HG03280 (cell line): ENCODE measurements at regions not wholly inside any gene's neighbourhood (a gene's known extent, or its start where the extent isn't known, plus 50 kb on each side); places are given as distances from the start of the nearest gene placed in this dataset.

Experiments
- ATAC-seq: cut with Tn5 transposase; IDR thresholded peaks from one replicate; pipeline ENCODE4 v1.9.1; 2021; ENCODE audit warnings: mild to moderate bottlenecking, moderate library complexity; ENCODE audit not compliant: unreplicated experiment

DNA sequence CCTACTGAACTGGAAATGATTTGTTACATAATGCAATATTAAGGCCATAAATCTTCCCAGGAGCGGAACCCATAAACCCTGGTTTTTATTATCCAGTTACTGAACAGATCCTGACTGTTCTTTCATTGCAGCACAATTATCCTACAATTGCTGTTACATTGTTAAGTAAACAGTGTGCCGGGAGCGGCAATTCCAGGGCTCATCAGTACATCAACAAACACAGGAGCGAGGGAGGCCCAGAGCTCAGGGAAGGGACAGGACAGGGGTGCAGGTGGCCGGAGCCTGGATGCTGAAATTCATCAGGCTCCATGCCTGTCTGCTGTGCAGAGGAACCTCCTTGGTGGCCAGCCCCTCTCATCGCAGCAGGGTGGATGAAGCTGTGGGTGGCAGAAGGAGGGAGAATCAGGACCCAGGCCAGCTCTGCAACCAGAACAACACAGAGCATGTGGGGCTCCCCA, 544.7 kb downstream of the NPHP4 start:
- ATAC-seq: no peak

DNA sequence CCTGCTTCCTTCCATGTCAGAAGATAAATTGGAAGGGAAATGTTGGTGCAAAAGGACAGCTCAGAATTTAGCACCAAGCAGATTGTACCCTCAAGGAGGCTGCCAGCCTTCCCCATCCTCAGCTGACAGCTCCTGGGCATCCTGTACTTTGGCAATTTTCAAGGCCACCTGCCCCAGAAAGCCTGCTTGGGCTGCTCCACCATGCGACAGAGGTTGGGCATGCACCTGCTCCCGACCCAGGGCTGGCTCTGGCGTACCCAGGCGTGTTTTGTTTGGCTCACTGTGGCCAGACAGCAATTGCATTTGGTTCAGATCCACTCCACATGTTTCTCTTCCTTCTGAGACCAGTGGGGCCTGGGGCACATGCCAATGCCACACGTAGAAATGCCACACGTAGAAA, 547.8 kb downstream of the NPHP4 start:
- ATAC-seq: no peak

DNA sequence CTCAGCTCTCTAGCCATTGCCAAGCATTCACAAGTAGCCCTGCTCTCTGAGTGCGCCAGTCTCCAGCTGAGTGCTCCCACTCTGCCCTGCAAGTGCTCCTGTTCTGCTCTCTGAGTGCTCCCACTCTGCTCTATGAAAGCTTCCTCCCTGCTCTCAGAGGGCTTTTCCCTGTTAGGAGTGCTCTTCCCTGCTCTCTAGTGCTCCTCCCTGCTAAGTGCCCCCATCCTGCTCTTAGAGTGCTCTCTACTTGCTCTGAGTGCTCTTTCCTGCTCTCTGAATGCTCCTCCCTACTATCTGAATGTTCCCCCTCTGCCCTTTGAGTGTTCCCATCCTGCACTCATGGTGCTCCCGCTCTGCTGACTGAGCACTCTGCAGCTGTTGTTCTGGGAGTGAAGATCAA, 555.4 kb downstream of the NPHP4 start:
- ATAC-seq: no peak

DNA sequence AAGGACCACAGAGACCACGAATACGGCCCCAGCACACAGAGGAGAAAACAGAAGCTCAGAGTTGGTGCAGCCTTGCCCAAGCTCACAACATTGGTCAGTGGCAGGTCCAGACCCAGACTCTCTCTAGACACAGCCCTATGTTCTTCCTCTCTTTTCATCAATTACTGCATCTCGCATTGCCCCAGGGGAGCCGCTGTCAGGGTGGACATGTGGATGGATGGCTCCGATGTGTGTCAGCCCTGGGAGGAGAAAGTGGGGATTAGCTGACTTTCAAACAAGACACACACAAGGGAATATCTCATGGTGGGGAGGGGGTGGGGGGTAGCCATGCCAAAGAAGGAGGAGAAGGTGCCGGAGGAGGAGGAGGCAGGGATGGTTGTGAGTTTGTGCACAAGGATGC, 556.8 kb downstream of the NPHP4 start:
- ATAC-seq: no peak

DNA sequence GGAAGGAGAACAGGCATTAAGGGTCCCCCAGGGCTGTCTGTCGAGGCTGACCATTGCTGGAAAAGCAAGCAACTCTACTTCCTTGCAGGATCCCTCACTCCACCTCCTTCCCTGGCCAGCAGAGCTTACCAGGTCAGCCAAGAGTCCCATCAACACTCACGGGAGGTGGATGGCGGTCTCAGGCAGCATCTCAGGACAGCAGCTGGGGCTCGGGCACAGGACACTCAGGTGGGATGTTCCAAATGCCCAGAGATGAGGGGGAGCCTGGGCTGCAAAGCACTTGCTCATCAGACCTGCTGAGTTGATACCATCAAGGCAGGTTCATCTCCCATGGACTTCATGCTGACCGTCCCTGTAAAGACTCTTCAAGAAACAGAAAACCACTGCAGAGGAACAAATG, 559.8 kb downstream of the NPHP4 start:
- no peak for ATAC-seq

DNA sequence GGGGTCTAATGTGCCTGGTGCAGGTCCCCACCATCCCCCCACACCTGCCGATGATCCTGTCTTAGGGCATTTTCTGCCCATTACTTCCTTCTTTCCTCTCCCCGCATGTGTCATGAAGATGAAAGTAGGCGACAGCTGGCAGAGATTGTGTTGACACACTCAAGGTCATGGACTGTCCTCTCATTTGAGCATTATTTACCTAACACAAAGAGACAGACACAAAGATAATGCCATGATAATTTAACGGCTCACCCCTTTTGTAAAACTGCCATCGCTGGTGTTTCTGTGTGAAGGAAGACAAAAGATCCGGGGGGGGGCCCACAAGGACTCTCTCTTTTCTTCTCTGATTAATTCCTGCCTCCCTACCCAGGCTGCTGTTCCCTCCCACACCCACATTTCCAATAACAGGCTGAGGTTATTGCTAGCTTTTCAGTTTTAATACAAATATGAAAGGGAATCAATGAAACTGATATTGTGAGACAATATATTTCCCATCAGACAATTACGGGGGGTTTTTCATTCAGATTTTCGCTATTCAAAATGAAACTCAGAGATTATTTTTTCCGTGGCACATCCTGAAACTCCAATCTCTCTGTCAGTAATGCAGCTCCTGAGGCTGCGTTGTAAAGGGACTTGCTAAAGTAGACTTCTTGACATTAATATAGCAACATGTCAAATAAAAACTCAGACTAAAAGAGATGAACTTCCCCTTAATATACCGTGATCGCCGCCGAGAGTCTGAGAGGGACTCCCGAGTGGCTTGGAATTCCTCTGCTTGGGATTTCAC, 561.1 kb downstream of the NPHP4 start:
- no peak for ATAC-seq

DNA sequence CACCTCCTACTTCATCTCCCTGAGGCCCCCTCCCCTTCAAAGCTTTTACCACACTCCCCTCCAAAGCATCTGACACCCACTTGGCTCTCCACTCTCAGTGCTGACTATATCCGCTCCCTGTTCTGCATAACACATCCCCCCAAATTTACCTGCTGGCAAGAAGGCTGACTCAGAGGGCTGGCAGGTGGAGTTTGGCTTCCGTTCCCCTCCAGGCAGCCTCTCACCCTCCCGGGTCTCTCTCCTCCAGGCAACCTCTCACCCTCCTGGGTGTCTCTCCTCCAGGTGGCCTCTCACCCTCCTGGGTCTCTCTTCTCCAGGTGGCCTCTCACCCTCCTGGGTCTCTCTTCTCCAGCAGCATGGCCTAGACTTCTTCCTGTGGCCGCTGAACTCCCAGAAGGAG, 562.1 kb downstream of the NPHP4 start:
- no peak for ATAC-seq

DNA sequence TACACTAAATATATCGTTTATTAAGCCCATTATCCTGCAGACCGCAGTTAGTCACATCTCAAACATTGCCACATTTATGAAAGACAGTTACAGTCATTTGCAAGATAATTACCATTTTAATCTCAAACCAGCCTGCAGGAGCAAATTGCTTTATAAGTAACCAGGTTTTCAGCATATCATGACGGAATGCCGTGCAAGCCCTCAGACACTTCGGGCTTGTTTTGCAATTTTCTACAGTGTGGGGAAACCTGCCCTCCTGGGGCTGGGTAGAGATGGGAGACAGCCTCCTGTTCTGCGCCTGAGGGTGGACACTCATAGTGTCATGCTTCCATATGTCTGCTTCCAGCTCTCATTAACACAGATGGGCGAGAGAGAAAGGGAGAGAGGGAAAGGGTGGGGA, 563.9 kb downstream of the NPHP4 start:
- ATAC-seq: no peak

DNA sequence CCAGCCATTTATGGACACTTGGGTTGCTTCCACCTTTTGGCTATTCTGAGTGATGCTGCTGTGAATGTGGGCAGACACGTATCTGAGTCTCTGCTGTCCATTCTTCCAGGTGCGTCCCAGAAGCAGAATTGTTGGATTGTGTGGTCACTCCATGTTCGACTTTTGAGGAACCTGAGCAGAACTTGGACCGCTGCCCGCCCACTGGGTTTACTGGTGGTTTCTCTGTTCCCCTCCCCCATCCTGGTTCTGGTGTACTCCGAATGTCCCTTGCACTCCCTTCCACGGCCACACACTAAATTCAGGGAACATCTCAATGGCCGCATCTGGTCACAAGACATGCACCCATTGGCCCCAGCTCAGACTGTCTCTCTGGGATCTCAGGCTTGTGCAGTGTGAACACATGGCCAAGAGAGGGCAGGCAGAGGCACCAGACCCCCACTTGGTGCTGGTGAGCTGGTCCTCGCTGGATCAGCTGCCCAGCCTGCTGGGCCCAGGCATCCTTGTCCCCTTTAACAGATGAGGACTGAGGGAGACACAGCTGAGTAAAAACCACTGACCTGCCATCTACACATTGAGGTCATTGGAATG, 565.1 kb downstream of the NPHP4 start:
- ATAC-seq: no peak

DNA sequence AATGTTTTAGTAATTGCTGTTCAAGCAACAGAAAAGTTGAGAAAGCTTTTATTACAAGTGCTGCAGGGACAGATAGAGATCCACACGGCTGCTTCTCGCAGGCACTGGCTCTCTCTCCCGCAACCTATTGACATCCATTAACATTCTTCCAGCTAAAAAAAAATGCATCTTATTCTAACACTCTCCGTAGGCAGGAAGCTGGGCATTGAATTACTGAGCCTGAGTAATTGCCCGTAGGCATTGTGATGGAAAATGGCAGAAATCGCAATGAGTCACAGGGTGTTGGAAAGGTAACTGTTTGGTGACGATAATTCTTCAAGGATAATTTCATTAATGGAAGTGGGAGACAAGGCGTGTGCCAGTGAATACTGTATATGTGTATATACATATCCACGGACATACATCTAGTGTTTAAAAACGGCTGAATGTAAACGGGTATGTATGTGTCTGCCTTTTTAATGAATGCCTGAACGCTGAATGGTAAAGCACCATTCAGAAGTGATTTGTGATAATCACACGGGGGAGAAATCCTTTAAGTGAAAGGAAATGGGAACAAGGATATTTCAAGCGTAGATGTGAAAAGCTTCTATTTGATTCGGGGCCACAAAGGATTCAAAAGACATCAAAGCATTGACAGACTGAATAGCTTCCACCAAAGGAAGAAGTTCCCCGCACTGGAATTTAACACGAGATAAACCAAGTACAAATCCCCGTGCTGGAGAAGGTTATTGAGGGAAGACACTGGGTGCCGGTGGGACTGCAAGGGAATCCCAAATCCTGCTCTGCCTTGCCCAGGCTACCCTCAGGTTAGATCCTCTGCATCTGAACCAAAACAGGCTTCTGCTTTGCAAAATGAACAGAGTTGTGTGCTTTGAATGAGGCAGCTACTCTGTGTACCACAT, 567.2 kb downstream of the NPHP4 start:
- ATAC-seq: no peak

DNA sequence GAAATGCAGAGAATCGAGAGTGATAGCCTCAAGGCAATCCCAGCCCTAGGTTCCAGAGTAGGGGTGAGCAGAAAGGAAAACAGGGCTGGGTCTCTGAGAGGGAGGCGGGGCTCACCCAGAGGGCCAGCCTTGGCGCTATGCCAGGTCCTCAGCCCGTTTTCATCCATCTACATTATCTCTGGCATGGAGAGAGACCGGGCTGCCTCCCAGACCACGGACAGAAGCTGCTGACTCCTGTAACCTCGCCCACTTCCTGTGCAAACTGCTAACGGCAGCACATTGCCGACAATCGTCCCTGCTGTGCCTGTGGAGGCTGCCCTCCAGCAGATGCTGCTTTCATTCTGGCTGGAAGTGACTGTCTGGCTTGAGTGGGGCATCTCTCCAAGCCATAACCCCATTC, 569.1 kb downstream of the NPHP4 start:
- no peak for ATAC-seq

DNA sequence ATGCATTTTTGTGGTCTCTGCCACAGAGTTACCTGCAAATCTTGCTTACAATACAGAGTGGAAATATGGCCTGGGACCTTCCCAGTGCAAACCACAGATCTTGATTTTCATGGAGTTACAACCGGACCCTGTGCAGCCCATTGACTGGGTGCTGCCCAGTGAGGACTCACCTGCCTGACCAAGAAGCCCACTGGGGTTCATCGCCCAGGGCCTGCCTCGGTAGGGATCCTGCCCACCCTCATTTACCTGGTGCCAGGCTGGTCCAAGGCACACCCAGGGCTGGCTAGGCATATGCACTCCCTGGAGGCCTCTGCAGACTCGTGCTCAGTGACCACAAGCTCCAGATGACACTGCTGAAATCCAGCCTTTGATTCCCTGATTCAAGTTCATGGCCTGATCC, 572.7 kb downstream of the NPHP4 start:
- no peak for ATAC-seq

DNA sequence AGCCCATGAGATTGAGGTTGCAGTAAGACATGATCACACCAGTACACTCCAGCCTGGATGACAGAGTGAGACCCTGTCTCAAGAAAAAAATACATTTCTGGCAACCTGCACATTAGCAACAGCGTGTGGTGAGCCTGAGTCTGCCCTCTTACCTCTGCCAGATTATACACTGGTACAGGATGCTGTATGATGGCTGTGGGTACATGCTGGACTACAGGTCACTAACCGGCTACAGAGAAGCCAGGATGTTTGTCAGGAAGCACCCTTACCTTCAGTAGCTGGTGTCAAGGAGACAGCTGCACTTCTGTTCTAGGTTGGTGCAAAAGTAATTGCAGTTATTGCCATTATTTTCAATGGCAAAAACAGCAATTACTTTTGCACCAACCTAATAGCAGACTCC, 575.7 kb downstream of the NPHP4 start:
- ATAC-seq: no peak

DNA sequence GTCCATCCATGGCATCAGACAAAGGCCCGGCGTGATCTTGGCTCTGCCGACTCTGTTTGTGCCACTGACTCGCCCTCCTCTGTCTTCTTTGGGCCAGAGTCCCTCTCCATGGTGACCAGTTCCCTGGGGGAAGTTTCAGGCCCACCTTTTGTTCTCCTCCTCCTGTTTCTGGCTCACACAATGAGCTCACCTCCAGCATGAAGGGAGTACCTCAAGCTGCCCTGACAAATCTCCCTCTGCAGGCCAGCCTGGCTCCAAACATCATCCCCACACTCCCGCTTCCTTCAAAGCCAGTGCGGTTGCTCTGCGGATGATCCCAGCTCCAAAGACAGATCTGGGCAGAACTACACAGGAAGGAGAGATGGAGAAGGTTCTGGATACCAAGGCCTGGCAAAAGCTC, 576.6 kb downstream of the NPHP4 start:
- ATAC-seq: no peak

DNA sequence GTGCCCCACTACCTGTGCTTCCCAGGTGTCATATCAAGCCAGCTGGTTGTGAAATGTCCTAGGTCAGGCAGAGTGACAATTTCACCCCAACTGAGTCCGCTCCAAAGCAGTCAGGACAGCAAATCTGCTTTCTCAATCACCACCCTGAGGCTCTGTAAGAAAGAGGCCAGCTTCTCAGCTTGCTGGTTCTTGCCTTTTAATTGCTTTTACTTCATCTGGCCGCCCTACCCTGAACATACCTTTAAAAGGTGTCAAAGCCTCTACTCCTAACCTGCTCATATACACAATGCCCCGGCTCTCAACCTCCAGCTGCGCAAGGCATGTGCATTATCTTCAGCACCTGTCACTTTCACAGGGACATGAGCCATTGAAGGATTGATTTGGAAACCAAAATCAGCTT, 581.6 kb downstream of the NPHP4 start:
- no peak for ATAC-seq

DNA sequence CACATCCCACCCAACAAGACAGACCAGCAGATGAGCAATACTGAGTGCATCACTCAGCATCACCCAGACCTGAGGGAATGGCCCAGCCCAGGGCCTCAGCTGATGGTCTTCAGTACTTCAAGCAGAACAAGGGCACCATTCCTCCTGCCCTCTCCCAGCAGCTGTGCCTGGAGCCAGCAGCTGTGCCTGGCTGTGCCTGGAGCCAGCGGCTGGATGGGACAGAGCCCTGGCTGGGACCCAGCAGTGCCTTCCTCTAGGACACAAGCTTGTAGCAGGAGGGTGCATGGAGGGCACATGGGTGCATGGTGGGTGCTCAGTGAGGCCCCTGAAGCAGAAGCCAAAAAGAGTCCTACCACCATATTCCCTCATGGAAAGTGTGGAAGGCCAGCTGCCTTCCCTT, 583.8 kb downstream of the NPHP4 start:
- no peak for ATAC-seq

DNA sequence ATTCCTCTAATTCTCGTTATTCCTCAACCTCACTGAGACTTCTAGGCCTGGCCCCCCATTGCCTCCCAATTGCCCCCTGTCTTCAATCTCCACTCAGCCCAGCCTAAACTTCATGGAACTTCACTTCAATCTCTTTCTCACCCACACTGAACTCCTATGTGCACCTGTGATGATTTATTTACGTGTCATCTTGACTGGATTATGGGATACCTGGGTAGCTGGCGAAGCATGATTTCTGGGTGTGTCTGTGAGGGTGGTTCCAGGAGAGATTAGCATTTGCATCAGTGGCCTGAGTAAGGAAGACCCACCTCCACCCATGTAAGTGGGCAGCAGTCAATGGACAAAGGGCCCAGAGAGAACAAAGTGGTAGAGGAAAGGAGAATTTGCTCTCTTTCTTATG, 587.0 kb downstream of the NPHP4 start:
- ATAC-seq: no peak

DNA sequence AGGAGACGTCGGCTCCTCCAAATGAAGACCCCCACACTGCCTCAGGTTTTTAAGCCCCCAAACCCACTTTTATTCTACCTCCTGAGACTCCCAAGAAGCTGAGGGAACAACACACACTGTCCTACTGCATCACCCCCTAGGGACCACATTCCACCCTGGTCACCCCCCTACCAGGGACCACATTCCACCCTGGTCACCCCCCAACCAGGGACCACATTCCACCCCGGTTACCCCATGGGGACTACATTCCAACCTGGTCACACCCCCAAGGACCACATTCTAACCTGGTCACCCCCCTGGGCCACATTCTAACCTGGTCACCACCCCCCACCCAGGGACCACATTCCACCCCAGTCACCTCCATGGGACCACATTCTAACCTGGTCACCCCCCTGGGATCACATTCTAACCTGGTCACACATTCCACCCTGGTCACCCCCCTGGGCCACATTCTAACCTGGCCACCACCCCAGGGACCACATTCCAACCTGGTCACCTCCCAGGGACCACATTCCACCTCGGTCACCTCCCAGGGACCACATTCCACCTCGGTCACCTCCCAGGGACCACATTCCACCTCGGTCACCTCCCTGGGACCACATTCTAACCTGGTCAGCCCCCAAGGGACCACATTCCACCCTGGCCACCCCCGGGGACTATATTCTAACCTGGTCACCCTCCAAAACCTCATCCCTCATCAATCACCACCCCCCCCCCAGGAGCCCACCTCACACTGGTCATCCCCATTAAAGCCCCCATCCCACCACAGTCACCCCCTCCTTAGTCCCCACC, 587.6 kb downstream of the NPHP4 start:
- ATAC-seq: no peak

DNA sequence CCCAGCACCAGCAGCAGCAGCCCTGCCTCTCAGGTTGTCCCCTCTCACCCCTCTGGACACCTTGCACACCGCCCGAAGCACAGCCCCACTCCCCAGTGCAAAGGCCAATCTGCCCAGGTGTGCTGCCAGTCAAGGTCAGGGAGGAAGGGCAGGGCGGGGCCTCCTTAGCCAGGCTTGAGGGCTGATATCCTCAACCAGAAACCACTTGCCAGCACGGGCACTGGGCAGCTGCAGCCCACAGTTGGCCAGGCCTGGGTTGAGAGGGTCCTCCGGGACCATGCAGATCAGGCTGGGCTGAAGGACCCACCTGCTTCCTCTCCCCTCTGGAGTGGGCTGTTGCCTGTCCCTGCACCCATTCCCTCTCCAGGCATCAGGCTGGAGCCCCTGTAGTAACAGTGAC, 588.3 kb downstream of the NPHP4 start:
- no peak for ATAC-seq

DNA sequence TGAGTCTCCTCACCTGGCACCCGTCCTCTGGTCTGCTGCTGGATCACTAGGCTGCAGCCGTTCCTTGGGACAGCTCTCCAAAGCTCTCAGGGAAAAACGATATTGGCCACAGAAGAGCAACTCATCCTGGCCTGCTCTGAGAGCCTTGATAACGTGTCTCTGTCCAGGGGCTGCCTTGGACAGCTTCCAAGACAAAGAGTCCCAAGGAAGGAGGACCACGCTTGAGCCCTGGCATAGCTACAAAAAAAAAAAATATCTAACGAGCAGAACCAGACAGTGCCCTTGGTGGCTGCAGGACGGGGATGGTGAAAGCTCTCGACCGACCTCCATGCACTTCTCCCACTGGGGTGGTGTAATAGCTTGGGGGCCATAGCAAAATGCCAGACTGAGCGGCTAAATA, 589.6 kb downstream of the NPHP4 start:
- ATAC-seq: no peak

DNA sequence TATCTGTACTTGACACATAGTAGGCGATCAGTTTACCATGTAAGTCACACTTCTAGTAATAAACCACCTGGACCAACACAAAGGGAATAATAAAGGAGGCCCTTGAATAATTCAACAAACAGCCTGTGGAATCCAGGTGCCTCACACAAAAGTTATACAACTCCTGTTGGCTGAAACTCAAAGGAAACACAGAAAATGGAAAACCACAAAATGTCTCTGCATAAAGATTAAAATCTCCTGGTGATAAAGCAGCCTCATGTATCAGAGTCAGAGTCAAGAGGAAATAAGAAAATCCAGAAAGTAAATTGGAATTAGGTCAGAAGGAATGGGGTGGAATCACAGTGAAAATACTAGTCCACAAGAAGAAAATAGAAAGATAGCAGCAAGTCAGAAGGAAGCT, 592.5 kb downstream of the NPHP4 start:
- no peak for ATAC-seq
